NCI-H345 (cell line): ENCODE measurements at regions not wholly inside any gene's neighbourhood (a gene's known extent, or its start where the extent isn't known, plus 50 kb on each side); places are given as distances from the start of the nearest gene placed in this dataset.

Experiments used
- DNase-seq: peaks from one replicate; lab custom pipeline; 2025; lab: John Stamatoyannopoulos, UW

DNA sequence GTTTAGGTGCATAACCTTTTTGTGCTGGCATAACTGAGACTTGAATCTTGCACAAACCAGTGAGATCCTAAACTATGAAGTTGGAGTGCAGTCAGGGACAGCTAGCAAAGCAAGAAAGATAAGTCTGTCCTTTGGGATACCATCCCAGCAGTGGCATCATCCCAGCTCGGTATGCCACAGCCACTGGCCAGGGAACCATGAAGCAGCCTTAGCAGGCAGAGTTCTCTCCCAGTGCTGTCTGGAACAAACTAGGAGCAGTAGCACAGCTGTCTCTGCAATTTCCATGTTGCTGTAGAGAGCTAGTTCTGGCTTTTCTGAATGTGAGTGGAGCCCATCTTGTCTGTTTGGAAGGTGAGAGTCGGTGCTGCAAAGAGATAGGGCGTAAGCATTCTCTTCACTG, 130.3 kb downstream of the DTWD1 start:
- no peak for DNase-seq

GRCh38 chr15:49751751-49752150, 130.9 kb downstream of the DTWD1 start:
- DNase-seq, result no peak

DNA sequence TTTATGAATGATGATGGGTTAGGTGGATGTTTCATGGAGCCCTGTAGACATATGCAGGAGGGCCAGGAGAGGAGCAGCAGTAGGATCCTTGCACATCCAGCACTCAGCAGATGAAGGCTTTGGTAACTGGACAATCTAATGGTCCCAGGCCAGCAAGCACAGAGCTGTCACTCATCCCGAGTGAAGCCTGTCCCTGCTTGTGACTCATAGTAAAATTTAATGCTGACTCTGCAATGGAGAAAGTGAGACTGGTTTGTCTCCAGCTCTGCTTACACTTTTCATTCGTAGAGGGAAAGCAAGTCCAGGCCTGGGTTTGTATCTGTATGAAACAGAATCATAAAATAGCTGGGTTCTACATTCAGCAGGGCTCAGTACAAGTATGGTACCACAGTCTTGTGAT, 131.7 kb downstream of the DTWD1 start:
- no peak for DNase-seq

GRCh38 chr15:49758456-49758855, 137.6 kb downstream of the DTWD1 start:
- DNase-seq, result no peak

DNA sequence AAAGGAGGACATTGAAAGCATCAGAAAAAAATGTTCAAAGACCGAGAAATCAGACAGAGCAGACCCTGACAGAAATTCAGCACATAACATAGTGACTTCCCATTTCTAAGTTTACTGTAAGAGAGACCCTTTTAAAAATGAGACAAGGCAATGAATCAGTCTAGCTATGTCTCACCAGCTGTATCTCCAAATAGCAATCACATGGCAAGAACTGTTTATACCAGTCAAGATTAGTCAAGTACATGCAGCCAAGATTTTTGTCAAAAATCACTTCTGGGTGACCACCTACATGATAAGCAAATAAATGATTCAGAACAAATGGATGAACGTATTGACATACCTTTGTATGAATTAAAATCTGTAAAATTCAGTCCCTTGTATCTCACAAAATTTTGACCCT, 138.0 kb downstream of the DTWD1 start:
- DNase-seq, result no peak

- DNase-seq, result no peak
Observed at GRCh38 chr15:49760749-49761148, 139.9 kb downstream of the DTWD1 start.

DNA sequence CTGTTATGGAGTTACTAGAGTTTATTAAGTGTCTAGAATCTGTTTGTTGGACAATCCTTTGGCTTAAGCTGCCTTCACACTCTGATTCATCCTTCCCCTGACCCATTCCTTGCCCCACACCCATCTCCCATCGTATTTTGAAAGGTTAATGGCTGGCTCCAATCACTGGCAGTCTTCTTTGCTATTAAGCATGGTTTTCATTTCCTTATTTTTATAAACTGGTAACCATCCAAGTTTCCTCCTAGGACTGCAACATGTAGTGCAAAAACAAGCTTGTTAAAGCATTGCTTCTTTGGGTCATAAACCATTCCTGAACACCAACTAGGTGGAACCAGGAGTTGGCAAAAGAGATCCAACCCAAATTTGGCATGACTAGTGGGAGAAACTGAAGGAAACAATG, 148.4 kb downstream of the DTWD1 start:
- DNase-seq, result no peak

DNA sequence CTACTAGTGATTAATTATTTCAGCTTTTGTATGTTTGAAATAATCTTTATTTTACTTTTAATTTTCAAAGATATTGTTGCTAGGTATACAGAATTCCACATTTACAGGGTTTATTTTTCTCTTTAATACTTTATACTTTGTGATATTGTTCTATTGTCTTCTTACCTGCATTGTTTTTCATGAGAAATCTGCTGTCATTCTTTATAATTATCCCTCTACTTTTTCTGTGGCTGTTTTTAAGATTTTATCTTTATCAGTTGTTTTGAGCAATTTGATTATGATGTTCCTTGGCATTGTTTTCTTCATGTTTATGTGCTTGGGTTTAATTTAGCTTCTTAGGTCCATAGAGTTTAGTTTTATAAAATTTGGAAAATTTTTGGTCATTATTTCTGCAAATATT, 168.6 kb downstream of the DTWD1 start:
- DNase-seq, result no peak

DNA sequence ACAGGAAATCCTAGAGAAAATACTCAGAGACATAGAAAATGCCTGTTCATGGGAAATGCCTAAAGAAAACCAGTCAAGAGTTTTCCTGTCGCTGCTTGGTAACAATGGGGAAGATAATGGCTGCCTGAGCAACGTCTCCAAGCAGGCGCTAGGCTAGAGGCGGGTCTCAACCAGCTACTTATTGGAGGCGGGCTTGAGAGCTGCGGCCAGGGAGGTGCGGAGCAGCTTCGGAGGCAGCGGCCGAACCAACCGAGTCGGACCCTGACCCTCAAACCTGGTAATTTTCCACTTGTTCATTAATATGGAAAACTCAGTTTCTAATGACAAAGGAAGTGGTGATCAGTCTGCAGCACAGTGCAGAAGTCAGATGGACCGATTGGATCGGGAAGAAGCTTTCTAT, 173.1 kb downstream of the DTWD1 start:
- no peak for DNase-seq

- DNase-seq, result no peak
Observed at GRCh38 chr15:49801796-49802195, 180.9 kb downstream of the DTWD1 start.
